Left lung (tissue), 4 donors: ENCODE measurements at regions not wholly inside any gene's neighbourhood (a gene's known extent, or its start where the extent isn't known, plus 50 kb on each side); places are given as distances from the start of the nearest gene placed in this dataset.
A peak's percentile ranks its signal among the peaks of the same experiment; 100 is the strongest.

ENCODE experiments used
- ATAC-seq: fragments of 200-7000 bp; cut with Tn5 transposase; one replicate; pipeline ENCODE4 v1.9.1; 2020; ENCODE audit warnings: moderate library complexity
- DNase-seq, 4 donors: peaks; one replicate each; pipeline ENCODE4 v3.0.0-alpha.2; 2013 to 2020
- H3K27ac ChIP-seq, 2 donors: fragments of 200-600 bp; sonication (generic) in 1 of 2; one replicate each; pipeline versions ENCODE4 v1.5.0 to v1.8.0; 2020 to 2021
- H3K27me3 ChIP-seq, 2 donors: fragments of 200-600 bp; sonication (generic) in 1 of 2; one replicate each; pipeline versions ENCODE4 v1.5.0 to v1.8.0; 2020 to 2021
- H3K36me3 ChIP-seq, 2 donors: fragments of 200-600 bp; sonication (generic) in 1 of 2; one replicate each; pipeline versions ENCODE4 v1.5.0 to v1.8.0; 2020 to 2021
- H3K4me1 ChIP-seq, 2 donors: fragments of 200-600 bp; one replicate each; pipeline ENCODE4 v1.8.0; 2021
- H3K4me3 ChIP-seq, 2 donors: fragments of 200-600 bp; sonication (generic) in 1 of 2; one replicate each; pipeline versions ENCODE4 v1.5.0 to v1.8.0; 2020 to 2021; ENCODE audit warnings: mild to moderate bottlenecking in 1 of 2
- H3K9me3 ChIP-seq, 2 donors: fragments of 200-600 bp; sonication (generic) in 1 of 2; one replicate each; pipeline versions ENCODE4 v1.5.0 to v1.8.0; 2020 to 2021
- CTCF ChIP-seq, 2 donors: fragments of 200-600 bp; sonication (generic) in 1 of 2; IDR thresholded peaks; one replicate each; pipeline versions ENCODE4 v1.5.0 to v1.8.0; 2021; ENCODE audit warnings: antibody characterized with exemption in 2 of 2
- intact Hi-C, 2 donors: fragments of 100-400 bp; cut with DNase I; formaldehyde crosslinking; loops; one replicate each; pipeline versions ENCODE4 v1.11.2 to v1.14.2; 2022
- donor health status: DM: no; HTN: yes; CAD: no.
- donor health status: DM: no; HTN: no; CAD: no.

GRCh38 chr2:148592791-148593190 lies 51.8 kb upstream of the EPC2 start:
- DNase-seq (peak in 1 of 4 donors; percentile 28), ATAC-seq (no peak)
- no peak overlapping the region for H3K27ac ChIP-seq
- no peaks in the 10 kb centered on the region for H3K4me1 ChIP-seq
- no peak overlapping the region for H3K4me3 ChIP-seq
- intact Hi-C loops = no loop called here
- no peaks in the 10 kb centered on the region for H3K27me3 ChIP-seq
- H3K9me3 ChIP-seq = no peaks in the 10 kb centered on the region
- no peaks in the 10 kb centered on the region for H3K36me3 ChIP-seq
- no peak for TF ChIP-seq CTCF (IDR thresholded peaks at IDR 0.05)

DNA sequence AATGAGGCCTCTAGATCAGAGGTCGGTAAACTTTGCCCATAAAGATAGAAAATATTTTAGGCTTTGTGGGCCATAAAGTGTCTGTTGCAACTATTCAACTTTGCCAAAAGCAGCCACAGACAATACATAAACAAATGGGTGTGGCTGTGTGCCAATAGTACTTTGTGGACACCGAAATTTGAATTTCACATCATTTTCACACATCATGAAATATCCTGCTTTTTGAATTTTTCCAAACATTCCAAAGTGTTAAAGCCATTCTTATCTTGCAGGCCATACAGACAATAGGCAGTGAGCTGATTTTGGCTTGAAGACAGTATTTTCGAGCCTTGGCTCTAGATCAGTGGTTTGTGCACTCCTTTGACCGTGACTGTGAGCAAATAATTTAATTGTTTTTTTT lies 51.1 kb upstream of the EPC2 start:
- intact Hi-C loops = no loop called here
- Histone ChIP-seq H3K27me3 (no peaks in the 10 kb centered on the region), H3K36me3 (no peaks in the 10 kb centered on the region), H3K9me3 (no peaks in the 10 kb centered on the region), H3K4me1 (no peaks in the 10 kb centered on the region), H3K27ac (no peak overlapping the region), H3K4me3 (no peak overlapping the region)
- TF ChIP-seq CTCF (IDR thresholded peaks at IDR 0.05) = no peak
- no peak for ATAC-seq
- peak in 2 of 4 donors; percentile 80 to 87 for DNase-seq

DNA sequence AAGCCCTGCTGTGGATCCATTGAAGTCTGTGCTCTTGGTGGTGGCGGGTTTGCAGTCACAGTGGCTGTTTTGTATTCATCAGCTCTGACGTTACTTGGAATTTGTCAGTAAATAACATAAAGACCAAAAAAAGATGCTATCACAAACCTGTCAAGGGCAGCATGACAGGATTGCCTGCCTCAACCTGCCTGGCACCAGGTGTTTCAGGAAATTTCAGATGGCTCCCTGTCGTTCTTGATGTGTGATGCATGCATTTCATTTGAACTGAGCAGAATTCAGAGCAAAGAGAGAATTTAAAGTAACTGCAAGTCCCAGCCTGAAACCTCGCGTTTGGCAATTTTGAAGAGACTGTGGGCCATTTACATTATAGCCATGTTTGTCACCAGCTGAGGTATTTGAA lies 50.3 kb upstream of the EPC2 start:
- Histone ChIP-seq H3K27ac (no peak overlapping the region), H3K36me3 (no peaks in the 10 kb centered on the region), H3K4me3 (no peak overlapping the region), H3K4me1 (no peaks in the 10 kb centered on the region), H3K27me3 (no peaks in the 10 kb centered on the region), H3K9me3 (no peaks in the 10 kb centered on the region)
- intact Hi-C loops = no loop called here
- DNase-seq (no peak), ATAC-seq (no peak)
- TF ChIP-seq CTCF (IDR thresholded peaks at IDR 0.05) = no peak
